ENCODE measurements at regions not wholly inside any gene's neighbourhood (a gene's known extent, or its start where the extent isn't known, plus 50 kb on each side); places are given as distances from the start of the nearest gene placed in this dataset.

DNA sequence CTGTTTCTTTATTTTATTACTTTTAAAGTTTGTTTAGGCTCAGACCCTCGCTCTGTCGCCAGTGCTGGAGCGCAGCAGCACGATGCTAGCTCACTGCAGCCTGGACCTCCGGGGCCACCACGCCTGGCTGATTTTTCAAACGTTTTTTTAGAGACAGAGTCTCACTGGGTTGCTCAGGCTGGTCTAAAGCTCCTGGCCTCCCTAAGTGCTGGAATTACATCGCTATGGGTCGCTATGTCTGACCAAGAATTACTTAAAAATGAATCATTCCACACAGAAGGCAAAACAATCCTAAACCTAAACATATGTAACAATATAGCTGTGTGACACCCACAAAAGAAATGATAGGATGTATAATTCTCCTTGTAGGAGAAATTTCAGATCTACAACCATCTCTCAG is 86.9 kb upstream of the SIMC1 start:
- no peak overlapping the region for H3K4me2 ChIP-seq
- POLR2A ChIA-PET: no interaction called here
- FAIRE-seq (no peak), ATAC-seq (no peak; a peak in 1 of 6 replicates), DNase-seq (ENCODE audit: low read depth in 1 of 2, low spot score in 1 of 2) (no peak)
- no peak for TF ChIP-seq CBX2 (IDR thresholded peaks at IDR 0.05; ENCODE audit: borderline replicate concordance, low read depth)
- no peak for TF ChIP-seq ZSCAN20 (CRISPR knock-in tag; IDR thresholded peaks at IDR 0.05)
- TF ChIP-seq RFX5 (IDR thresholded peaks at IDR 0.05): peak; percentile 54; the same call in 1 of the 2 replicates
- no peak overlapping the region for H3K27ac ChIP-seq
- H3K9me3 ChIP-seq: no peaks in the 10 kb centered on the region
- H3K4me3 ChIP-seq: no peak overlapping the region
- WGBS (ENCODE audit: missing lambda C conversion rate): 57% methylated on average over 9 of the region's 9 CpGs
- CTCF ChIA-PET: no interaction called here
- H3K4me1 ChIP-seq: 0 out of 3 replicates have a peak, but pooled peaks cover 5% of the 10 kb centered on the region

DNA sequence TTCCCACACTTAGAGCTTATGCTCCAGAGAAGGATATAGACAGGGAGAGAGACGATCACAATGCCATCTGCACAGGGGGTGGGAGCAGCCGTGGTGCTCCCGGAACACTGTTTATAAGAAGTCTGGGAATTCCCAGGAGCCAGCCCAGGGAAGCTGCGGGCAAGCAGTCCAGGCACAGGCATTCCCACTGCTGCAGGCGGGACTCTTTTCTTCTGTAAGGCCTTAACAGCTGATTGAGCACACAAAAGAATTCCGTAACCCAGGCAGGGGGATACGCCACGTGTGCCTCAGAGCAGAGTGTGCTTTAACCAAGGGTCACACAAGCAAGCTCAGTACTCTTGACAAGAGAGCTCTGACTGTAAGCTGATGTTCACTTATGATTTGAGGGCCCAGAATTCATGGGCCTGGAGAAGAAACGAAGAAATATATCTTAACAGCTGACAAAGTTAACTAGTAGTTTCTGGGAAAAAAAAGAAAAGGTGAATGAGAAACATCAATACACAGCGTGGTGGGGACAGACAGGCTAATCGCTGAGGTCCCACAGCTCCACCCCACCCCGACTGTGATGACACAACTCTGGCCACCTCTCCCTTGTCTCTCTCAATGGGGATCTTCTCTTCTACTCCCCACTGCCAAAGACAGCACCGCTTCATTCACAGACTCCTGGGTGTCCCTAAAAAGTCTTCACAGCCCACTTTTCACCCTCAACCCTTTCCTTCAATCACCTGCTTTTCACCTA is 85.9 kb upstream of the SIMC1 start:
- DNase-seq (ENCODE audit: low read depth in 1 of 2, low spot score in 1 of 2): no peak
- H3K27ac ChIP-seq: no peak overlapping the region
- 0 out of 3 replicates have a peak, but pooled peaks cover 5% of the 10 kb centered on the region for H3K4me1 ChIP-seq
- no peak overlapping the region for H3K4me2 ChIP-seq
- WGBS (ENCODE audit: missing lambda C conversion rate): 60% methylated on average over 13 of the region's 13 CpGs
- 0 out of 6 replicates have a peak, but pooled peaks of 1 of the 2 experiments have one; percentile 30 for ATAC-seq
- ChIA-PET POLR2A (interaction anchor here (0.6 kb wide), 1 partner anchor 1428 kb away, joined by 5 read pairs; the partner anchor contains the start of gene MSX2), CTCF (no interaction called here)
- TF ChIP-seq EHMT2 (IDR thresholded peaks at IDR 0.05; ENCODE audit: low read depth) (no peak), KDM1A (IDR thresholded peaks at IDR 0.05; ENCODE audit: low read depth) (no peak), CBX2 (IDR thresholded peaks at IDR 0.05; ENCODE audit: borderline replicate concordance, low read depth) (no peak), POLR2A (IDR thresholded peaks at IDR 0.05; ENCODE audit: low read length) (no peak), ESRRA (IDR thresholded peaks at IDR 0.05; ENCODE audit: borderline replicate concordance, low read length) (no peak), RAD21 (conservative IDR thresholded peaks at IDR 0.05 in 1 of 2, IDR thresholded peaks at IDR 0.05 in 1 of 2) (no peak)
- TF ChIP-seq, protein P1, sequence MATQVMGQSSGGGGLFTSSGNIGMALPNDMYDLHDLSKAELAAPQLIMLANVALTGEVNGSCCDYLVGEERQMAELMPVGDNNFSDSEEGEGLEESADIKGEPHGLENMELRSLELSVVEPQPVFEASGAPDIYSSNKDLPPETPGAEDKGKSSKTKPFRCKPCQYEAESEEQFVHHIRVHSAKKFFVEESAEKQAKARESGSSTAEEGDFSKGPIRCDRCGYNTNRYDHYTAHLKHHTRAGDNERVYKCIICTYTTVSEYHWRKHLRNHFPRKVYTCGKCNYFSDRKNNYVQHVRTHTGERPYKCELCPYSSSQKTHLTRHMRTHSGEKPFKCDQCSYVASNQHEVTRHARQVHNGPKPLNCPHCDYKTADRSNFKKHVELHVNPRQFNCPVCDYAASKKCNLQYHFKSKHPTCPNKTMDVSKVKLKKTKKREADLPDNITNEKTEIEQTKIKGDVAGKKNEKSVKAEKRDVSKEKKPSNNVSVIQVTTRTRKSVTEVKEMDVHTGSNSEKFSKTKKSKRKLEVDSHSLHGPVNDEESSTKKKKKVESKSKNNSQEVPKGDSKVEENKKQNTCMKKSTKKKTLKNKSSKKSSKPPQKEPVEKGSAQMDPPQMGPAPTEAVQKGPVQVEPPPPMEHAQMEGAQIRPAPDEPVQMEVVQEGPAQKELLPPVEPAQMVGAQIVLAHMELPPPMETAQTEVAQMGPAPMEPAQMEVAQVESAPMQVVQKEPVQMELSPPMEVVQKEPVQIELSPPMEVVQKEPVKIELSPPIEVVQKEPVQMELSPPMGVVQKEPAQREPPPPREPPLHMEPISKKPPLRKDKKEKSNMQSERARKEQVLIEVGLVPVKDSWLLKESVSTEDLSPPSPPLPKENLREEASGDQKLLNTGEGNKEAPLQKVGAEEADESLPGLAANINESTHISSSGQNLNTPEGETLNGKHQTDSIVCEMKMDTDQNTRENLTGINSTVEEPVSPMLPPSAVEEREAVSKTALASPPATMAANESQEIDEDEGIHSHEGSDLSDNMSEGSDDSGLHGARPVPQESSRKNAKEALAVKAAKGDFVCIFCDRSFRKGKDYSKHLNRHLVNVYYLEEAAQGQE (IDR thresholded peaks at IDR 0.05): no peak
- no peak for FAIRE-seq
- H3K9me3 ChIP-seq: no peaks in the 10 kb centered on the region
- H3K4me3 ChIP-seq: no peak overlapping the region

DNA sequence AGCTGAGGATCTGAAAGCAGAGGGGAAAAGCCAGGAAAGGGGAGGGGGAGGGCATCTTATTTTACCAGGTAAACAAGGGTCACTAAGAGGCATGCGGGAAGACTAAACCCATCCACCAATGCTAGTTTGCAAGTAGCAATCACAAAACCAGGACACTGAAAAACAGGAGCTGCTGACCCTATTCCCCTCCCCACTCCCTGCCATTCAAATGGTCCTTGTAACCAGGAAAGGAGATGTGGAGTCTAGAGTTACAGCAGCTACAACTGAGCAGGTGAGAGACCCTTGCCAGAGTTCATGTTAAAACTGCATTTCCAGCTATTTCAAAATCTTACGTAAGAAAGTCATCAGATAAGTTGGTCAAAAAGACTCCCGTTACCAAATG is 85.3 kb upstream of the SIMC1 start:
- Histone ChIP-seq H3K4me1 (0 out of 3 replicates have a peak, but pooled peaks cover 5% of the 10 kb centered on the region), H3K4me3 (no peak overlapping the region), H3K9me3 (no peaks in the 10 kb centered on the region), H3K4me2 (no peak overlapping the region), H3K27ac (no peak overlapping the region)
- 70% methylated on average over 3 of the region's 3 CpGs for WGBS (ENCODE audit: missing lambda C conversion rate)
- DNase-seq (ENCODE audit: low read depth in 1 of 2, low spot score in 1 of 2) (no peak), ATAC-seq (no peak), FAIRE-seq (no peak)
- ChIA-PET POLR2A (interaction anchor here (0.6 kb wide), 1 partner anchor 1428 kb away, joined by 5 read pairs; the partner anchor contains the start of gene MSX2), CTCF (no interaction called here)
- TF ChIP-seq ZNF302 (CRISPR knock-in tag; IDR thresholded peaks at IDR 0.05) (no peak), MAFK (IDR thresholded peaks at IDR 0.05; ENCODE audit: partially characterized antibody) (no peak), HOXB5 (CRISPR knock-in tag; IDR thresholded peaks at IDR 0.05) (no peak), TP53 (CRISPR knock-in tag; IDR thresholded peaks at IDR 0.05) (no peak), TFCP2L1 (CRISPR knock-in tag; IDR thresholded peaks at IDR 0.05) (no peak)
- TF ChIP-seq, protein P2, sequence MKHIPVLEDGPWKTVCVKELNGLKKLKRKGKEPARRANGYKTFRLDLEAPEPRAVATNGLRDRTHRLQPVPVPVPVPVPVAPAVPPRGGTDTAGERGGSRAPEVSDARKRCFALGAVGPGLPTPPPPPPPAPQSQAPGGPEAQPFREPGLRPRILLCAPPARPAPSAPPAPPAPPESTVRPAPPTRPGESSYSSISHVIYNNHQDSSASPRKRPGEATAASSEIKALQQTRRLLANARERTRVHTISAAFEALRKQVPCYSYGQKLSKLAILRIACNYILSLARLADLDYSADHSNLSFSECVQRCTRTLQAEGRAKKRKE (CRISPR knock-in tag; IDR thresholded peaks at IDR 0.05; ENCODE audit: low read depth): no peak
